ENCODE measurements at regions not wholly inside any gene's neighbourhood (a gene's known extent, or its start where the extent isn't known, plus 50 kb on each side); places are given as distances from the start of the nearest gene placed in this dataset.

DNA sequence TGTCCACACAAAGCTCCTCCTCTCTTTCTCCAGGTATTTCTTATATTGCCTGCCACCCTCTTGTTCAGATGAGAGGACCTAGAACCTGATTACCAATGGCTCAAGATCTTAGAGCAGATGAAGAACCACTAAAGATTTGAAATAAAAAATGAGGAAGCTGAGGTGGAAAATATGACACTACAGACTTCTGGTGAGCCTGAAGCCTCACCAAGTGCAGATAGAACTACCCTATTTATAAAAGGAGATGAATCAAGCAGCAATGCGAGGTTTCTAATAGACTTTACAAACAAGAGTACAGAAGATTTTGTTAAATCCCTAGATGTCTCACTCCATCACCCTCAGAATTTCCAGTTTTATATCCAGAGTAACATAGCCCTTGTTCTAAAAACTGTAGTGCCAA lies 345.8 kb downstream of the TBC1D4 start:
- TF ChIP-seq, protein P1, sequence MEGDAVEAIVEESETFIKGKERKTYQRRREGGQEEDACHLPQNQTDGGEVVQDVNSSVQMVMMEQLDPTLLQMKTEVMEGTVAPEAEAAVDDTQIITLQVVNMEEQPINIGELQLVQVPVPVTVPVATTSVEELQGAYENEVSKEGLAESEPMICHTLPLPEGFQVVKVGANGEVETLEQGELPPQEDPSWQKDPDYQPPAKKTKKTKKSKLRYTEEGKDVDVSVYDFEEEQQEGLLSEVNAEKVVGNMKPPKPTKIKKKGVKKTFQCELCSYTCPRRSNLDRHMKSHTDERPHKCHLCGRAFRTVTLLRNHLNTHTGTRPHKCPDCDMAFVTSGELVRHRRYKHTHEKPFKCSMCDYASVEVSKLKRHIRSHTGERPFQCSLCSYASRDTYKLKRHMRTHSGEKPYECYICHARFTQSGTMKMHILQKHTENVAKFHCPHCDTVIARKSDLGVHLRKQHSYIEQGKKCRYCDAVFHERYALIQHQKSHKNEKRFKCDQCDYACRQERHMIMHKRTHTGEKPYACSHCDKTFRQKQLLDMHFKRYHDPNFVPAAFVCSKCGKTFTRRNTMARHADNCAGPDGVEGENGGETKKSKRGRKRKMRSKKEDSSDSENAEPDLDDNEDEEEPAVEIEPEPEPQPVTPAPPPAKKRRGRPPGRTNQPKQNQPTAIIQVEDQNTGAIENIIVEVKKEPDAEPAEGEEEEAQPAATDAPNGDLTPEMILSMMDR (IDR thresholded peaks at IDR 0.05 in 4 of 5, conservative IDR thresholded peaks at IDR 0.05 in 1 of 5) = no peak
- no peak for TF ChIP-seq POLR2A (IDR thresholded peaks at IDR 0.05)

Data from gastrocnemius medialis (tissue), 4 donors.